ENCODE measurements at regions not wholly inside any gene's neighbourhood (a gene's known extent, or its start where the extent isn't known, plus 50 kb on each side); places are given as distances from the start of the nearest gene placed in this dataset.

DNA sequence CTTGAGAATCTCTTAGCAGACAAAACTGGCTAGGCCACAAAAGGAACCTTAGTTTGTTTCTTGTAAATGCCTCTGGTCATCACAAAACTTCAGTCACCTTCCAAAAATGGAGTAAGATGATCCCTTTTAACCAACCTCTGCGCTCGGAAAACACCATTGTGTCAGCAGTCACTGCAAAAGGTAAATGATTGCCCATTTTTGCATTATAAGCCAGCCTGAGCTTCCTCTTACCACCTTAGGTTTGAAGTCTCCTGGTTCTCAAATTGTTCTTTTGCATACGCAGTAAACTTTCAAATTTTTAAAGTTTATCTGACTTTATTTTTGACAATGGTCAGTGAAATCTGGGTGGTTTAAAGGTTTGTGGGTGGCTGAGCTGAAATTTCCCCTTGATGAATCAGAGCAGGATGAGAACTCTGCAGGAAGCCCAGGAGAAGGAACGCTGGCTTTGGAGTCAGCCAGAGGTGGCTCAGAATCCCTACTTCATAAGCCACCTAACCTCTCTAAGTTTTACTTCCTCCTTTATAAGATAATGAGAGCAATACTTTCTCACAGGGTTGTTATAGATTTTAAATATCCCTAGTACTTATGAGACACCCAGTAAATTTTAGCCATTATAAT is 131.4 kb downstream of the MED10 start:
- TF ChIP-seq, protein P1, sequence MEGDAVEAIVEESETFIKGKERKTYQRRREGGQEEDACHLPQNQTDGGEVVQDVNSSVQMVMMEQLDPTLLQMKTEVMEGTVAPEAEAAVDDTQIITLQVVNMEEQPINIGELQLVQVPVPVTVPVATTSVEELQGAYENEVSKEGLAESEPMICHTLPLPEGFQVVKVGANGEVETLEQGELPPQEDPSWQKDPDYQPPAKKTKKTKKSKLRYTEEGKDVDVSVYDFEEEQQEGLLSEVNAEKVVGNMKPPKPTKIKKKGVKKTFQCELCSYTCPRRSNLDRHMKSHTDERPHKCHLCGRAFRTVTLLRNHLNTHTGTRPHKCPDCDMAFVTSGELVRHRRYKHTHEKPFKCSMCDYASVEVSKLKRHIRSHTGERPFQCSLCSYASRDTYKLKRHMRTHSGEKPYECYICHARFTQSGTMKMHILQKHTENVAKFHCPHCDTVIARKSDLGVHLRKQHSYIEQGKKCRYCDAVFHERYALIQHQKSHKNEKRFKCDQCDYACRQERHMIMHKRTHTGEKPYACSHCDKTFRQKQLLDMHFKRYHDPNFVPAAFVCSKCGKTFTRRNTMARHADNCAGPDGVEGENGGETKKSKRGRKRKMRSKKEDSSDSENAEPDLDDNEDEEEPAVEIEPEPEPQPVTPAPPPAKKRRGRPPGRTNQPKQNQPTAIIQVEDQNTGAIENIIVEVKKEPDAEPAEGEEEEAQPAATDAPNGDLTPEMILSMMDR (IDR thresholded peaks at IDR 0.05): no peak
- TF ChIP-seq EZH2 (IDR thresholded peaks at IDR 0.05) (no peak), EZH2phosphoT487 (IDR thresholded peaks at IDR 0.05) (no peak)

Measured in neural progenitor cell (in vitro differentiated cells).